ENCODE measurements at regions not wholly inside any gene's neighbourhood (a gene's known extent, or its start where the extent isn't known, plus 50 kb on each side); places are given as distances from the start of the nearest gene placed in this dataset.
"Not testable (repeated sequence)": the region's sequence is repeated elsewhere in the genome, so short reads cannot be mapped to it uniquely, and the experiment has no call there.

GRCh38 chr4:53844133-53844532 is 220.3 kb downstream of the CHIC2 start:
- Mint-ChIP-seq H3K4me3 (no peak overlapping the region), H3K9me3 (peaks cover 4% of the 10 kb centered on the region), H3K4me1 (peaks cover 22% of the 10 kb centered on the region), H3K27me3 (ENCODE audit: low read depth) (no peaks in the 10 kb centered on the region), H3K27ac (peak overlapping the region; percentile 26 to 45 (median 39)), H3K36me3 (ENCODE audit: low read depth) (no peaks in the 10 kb centered on the region)
- no peak for TF ChIP-seq CTCF (IDR thresholded peaks at IDR 0.05; ENCODE audit: unreplicated experiment in 3 of 3)

GRCh38 chr4:53841711-53842110 is 222.7 kb downstream of the CHIC2 start:
- Mint-ChIP-seq H3K36me3 (ENCODE audit: low read depth) (no peaks in the 10 kb centered on the region), H3K4me1 (peaks cover 14% of the 10 kb centered on the region), H3K27me3 (ENCODE audit: low read depth) (no peaks in the 10 kb centered on the region), H3K9me3 (peaks cover 13% of the 10 kb centered on the region), H3K4me3 (no peak overlapping the region), H3K27ac (no peak overlapping the region)
- TF ChIP-seq CTCF (IDR thresholded peaks at IDR 0.05; ENCODE audit: unreplicated experiment in 3 of 3), result no peak

GRCh38 chr4:53840643-53841042 is 223.8 kb downstream of the CHIC2 start:
- Mint-ChIP-seq H3K36me3 (ENCODE audit: low read depth) (no peaks in the 10 kb centered on the region), H3K27ac (no peak overlapping the region), H3K27me3 (ENCODE audit: low read depth) (no peaks in the 10 kb centered on the region), H3K4me1 (peaks cover 14% of the 10 kb centered on the region), H3K9me3 (peaks cover 22% of the 10 kb centered on the region), H3K4me3 (no peak overlapping the region)
- no peak for TF ChIP-seq CTCF (IDR thresholded peaks at IDR 0.05; ENCODE audit: unreplicated experiment in 3 of 3)

GRCh38 chr4:53833302-53834003 is 231.0 kb downstream of the CHIC2 start:
- Mint-ChIP-seq H3K36me3 (ENCODE audit: low read depth) (peaks cover 14% of the 10 kb centered on the region), H3K9me3 (peaks cover 54% of the 10 kb centered on the region)
- not testable (repeated sequence) for H3K4me1 Mint-ChIP-seq; H3K27me3 Mint-ChIP-seq (ENCODE audit: low read depth); H3K27ac Mint-ChIP-seq; H3K4me3 Mint-ChIP-seq

GRCh38 chr4:53832549-53832948 is 231.9 kb downstream of the CHIC2 start:
- H3K4me1 Mint-ChIP-seq, result no peaks in the 10 kb centered on the region
- H3K27ac Mint-ChIP-seq, result no peak overlapping the region
- peaks cover 14% of the 10 kb centered on the region for H3K36me3 Mint-ChIP-seq (ENCODE audit: low read depth)
- TF ChIP-seq CTCF (IDR thresholded peaks at IDR 0.05; ENCODE audit: unreplicated experiment in 3 of 3), result no peak
- no peaks in the 10 kb centered on the region for H3K27me3 Mint-ChIP-seq (ENCODE audit: low read depth)
- H3K9me3 Mint-ChIP-seq, result peaks cover 58% of the 10 kb centered on the region
- H3K4me3 Mint-ChIP-seq, result no peak overlapping the region

- Mint-ChIP-seq H3K36me3 (ENCODE audit: low read depth) (peaks cover 17% of the 10 kb centered on the region), H3K9me3 (peaks cover 53% of the 10 kb centered on the region), H3K4me1 (no peaks in the 10 kb centered on the region), H3K27me3 (ENCODE audit: low read depth) (no peaks in the 10 kb centered on the region), H3K27ac (no peak overlapping the region), H3K4me3 (no peak overlapping the region)
- no peak for TF ChIP-seq CTCF (IDR thresholded peaks at IDR 0.05; ENCODE audit: unreplicated experiment in 3 of 3)
Observed at GRCh38 chr4:53830511-53830910, 233.9 kb downstream of the CHIC2 start.
